ENCODE measurements at regions not wholly inside any gene's neighbourhood (a gene's known extent, or its start where the extent isn't known, plus 50 kb on each side); places are given as distances from the start of the nearest gene placed in this dataset.
A peak's percentile ranks its signal among the peaks of the same experiment; 100 is the strongest.

- TF ChIP-seq NFYB (IDR thresholded peaks at IDR 0.05; ENCODE audit: insufficient read depth, low read depth, low read length) (no peak), NFIC (IDR thresholded peaks at IDR 0.05; ENCODE audit: low read depth, low read length) (no peak), YY1 (IDR thresholded peaks at IDR 0.05; ENCODE audit: low read depth, low read length) (no peak), ATF7 (IDR thresholded peaks at IDR 0.05; ENCODE audit: low read depth) (no peak), CEBPB (IDR thresholded peaks at IDR 0.05; ENCODE audit: borderline replicate concordance in 1 of 2, low read depth in 2 of 2, low read length in 2 of 2) (no peak), PML (IDR thresholded peaks at IDR 0.05; ENCODE audit: low read length) (no peak), BHLHE40 (IDR thresholded peaks at IDR 0.05; ENCODE audit: borderline replicate concordance in 1 of 2, low read depth in 2 of 2, low read length in 1 of 2) (no peak), EGR1 (IDR thresholded peaks at IDR 0.05; ENCODE audit: borderline replicate concordance in 1 of 2, low read depth in 2 of 2, low read length in 2 of 2) (no peak), LARP7 (IDR thresholded peaks at IDR 0.05) (no peak), ELK1 (IDR thresholded peaks at IDR 0.05; ENCODE audit: low read depth, low read length) (no peak), CTCF (IDR thresholded peaks at IDR 0.05 in 2 of 3, conservative IDR thresholded peaks at IDR 0.05 in 1 of 3; ENCODE audit: control insufficient read depth in 2 of 3, extremely low read depth in 1 of 3, insufficient read depth in 1 of 3, low read depth in 3 of 3, low read length in 3 of 3) (peak in 1 of 3 experiments; percentile 17; a peak in 2 of 6 replicates), HDAC2 (IDR thresholded peaks at IDR 0.05) (no peak), CBFB (IDR thresholded peaks at IDR 0.05; ENCODE audit: low read depth) (no peak), MTA3 (IDR thresholded peaks at IDR 0.05; ENCODE audit: borderline replicate concordance, low read length) (no peak)
Observed at GRCh38 chr3:19688767-19689166, 245.2 kb downstream of the EFHB start.
